C4-2B (cell line): ENCODE measurements at regions not wholly inside any gene's neighbourhood (a gene's known extent, or its start where the extent isn't known, plus 50 kb on each side); places are given as distances from the start of the nearest gene placed in this dataset.
"Not testable (repeated sequence)": the region's sequence is repeated elsewhere in the genome, so short reads cannot be mapped to it uniquely, and the experiment has no call there.

Experiments used
- H3K27ac ChIP-seq: fragments of 450-650 bp; 2 replicates; pipeline ENCODE4 v1.5.1; 2017
- ZFX ChIP-seq: fragments of 450-650 bp; IDR thresholded peaks from 2 replicates; pipeline ENCODE4 v1.6.1; 2017
- TF ChIP-seq, protein P1 (sequence below): fragments of 450-650 bp; conservative IDR thresholded peaks from 2 replicates; pipeline ENCODE4 v1.5.1; 2017; ENCODE audit warnings: mild to moderate bottlenecking

- no peak overlapping the region for H3K27ac ChIP-seq
- no peak for TF ChIP-seq ZFX
- TF ChIP-seq, protein P1, sequence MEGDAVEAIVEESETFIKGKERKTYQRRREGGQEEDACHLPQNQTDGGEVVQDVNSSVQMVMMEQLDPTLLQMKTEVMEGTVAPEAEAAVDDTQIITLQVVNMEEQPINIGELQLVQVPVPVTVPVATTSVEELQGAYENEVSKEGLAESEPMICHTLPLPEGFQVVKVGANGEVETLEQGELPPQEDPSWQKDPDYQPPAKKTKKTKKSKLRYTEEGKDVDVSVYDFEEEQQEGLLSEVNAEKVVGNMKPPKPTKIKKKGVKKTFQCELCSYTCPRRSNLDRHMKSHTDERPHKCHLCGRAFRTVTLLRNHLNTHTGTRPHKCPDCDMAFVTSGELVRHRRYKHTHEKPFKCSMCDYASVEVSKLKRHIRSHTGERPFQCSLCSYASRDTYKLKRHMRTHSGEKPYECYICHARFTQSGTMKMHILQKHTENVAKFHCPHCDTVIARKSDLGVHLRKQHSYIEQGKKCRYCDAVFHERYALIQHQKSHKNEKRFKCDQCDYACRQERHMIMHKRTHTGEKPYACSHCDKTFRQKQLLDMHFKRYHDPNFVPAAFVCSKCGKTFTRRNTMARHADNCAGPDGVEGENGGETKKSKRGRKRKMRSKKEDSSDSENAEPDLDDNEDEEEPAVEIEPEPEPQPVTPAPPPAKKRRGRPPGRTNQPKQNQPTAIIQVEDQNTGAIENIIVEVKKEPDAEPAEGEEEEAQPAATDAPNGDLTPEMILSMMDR, result no peak
Observed at GRCh38 chr5:124909734-124910133, 163.3 kb upstream of the ZNF608 start.

DNA sequence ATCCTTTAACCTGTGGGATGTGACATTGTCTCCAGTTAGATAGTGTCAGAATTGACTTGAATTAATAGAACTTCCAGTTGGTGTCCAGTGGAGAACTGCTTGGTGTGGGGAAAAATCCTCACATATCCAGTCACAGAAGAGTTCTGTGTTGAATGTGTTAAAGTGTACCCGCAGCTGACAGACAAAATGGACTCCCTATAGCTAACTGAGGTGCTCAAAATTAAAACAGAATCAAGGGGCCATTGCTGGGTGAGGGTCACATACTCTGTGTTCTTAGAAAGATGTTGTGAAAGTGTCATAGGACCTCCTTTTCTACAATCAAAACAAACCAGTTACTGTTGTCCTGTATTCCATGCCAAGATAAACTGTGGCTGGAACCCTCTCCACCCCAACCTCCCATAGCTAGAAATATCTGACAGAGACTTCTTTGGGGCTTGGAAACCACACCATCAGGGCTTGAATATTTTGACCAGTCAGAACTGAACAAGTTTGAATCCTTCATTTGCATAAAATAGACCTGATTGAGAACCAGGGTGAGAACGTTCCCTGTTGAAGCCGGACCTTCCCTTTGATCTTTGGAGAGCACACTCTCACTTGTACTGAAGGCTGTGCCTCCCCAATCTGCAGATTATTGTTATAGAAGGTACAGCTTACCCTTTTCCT lies 164.0 kb upstream of the ZNF608 start:
- H3K27ac ChIP-seq, result no peak overlapping the region

DNA sequence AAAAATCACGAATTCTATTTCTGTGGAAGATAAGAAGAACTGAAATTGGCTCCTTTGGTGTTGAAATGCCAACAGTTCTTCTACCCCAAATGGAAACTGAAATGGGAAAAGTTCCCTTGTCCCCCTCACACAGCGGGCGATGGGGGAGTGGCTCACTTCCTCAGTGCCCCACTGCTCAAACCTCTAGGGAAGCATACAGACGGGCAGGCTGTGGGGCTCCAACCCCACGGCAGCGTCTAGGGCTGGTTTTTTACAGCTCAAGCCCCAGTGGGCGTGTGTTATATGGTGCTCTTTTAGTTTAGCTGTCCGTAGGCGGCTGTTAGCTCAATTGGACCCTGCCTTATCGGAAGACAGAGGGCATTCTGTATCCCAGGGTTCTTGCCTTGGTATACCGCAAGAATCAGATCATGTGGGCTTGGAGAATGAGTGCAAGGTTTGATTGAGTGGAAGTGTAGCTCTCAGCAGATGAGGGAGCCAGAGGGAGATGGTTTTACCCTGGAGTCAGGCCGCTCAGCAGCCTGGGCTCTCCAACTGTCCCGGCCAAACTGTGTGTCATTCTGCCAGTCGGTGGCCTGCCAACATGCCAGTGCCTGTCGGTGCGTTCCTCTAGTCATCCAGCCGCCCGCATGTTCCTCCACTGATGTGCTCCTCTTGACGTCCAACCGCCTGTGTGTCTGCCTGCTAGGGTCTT lies 166.3 kb upstream of the ZNF608 start:
- no peak overlapping the region for H3K27ac ChIP-seq
- TF ChIP-seq, protein P1, result no peak
- TF ChIP-seq ZFX, result no peak

More for the DNA sequence above, 164.0 kb upstream of the ZNF608 start:
- TF ChIP-seq, protein P1, result no peak
- no peak for TF ChIP-seq ZFX

DNA sequence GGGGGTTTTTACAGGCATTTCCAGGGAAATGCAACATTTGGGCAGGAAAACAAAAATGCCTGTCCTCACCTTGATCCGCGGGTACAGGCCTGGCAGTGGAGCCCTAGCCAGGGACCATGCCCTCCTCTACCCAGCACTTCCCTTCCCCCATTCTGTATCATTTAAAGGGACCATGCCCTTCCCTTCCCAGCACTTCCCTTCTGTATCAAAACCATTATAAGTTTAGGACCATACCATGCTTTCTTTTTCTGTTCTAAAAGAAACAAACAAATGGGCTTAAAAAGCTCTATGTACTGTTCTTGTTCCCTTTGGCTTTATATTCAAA lies 166.9 kb upstream of the ZNF608 start:
- H3K27ac ChIP-seq, result no peak overlapping the region
- no peak for TF ChIP-seq ZFX
- TF ChIP-seq, protein P1, result no peak

GRCh38 chr5:124916313-124916712 lies 169.9 kb upstream of the ZNF608 start:
- not testable (repeated sequence) for H3K27ac ChIP-seq

GRCh38 chr5:124918618-124919017 lies 172.2 kb upstream of the ZNF608 start:
- TF ChIP-seq, protein P1, result no peak
- no peak for TF ChIP-seq ZFX
- no peak overlapping the region for H3K27ac ChIP-seq

DNA sequence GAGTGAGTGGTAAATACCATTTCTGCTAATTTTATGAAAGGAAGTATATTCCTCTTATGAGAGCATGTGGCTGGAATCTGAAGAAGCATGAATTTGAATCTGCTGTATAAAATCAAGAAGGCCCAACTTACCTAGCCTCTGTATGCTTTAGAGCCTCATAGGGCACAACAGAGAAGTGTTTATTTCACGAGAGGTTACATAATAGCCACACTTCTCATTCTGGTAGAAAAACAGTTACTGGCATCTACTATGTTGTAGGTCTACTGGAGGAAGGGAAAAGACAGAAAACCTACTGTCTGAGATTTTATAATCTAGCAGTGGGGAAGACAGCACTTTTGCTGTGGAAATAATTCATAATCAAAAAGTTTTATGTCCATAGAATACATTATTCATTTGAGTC lies 172.6 kb upstream of the ZNF608 start:
- no peak overlapping the region for H3K27ac ChIP-seq
- TF ChIP-seq ZFX, result no peak

DNA sequence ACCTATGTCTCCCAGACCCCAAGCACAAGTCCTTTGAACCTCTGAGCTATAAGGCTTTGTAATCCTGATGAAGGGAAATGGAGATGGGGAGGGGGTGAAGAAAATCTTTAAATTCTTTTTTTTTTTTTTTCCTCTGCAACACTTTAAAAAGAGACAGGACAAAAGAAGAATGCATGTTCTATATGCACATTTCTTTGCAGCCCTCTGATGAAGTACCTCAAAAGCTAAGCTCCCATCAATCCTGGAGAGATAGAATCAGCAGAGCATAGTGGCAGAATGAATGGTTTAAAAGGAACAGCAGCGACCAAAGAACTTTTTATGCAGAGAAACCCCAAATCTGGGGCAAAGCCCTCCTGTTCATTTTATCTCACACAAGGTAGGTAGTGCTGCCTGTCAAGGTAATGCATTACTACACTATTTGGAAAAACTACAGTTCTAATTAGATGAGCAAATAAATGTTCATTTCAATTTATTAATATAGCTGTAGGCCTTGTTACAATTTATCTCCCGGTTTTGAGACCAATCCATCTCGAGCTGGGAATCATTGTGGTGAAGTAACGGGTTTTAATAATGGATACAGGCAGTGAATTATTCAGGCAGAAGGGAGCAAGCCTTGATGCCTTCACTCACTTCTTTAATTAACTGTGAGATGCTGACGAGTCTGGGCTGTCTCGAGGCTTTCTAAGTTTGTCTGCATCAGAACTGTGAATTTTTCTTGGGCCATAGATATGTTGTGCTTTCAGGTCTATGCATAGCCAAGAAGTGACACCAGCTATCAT lies 173.5 kb upstream of the ZNF608 start:
- TF ChIP-seq, protein P1, result no peak
- no peak for TF ChIP-seq ZFX
- no peak overlapping the region for H3K27ac ChIP-seq
